ENCODE measurements at regions not wholly inside any gene's neighbourhood (a gene's known extent, or its start where the extent isn't known, plus 50 kb on each side); places are given as distances from the start of the nearest gene placed in this dataset.
"Not testable (repeated sequence)": the region's sequence is repeated elsewhere in the genome, so short reads cannot be mapped to it uniquely, and the experiment has no call there.

DNA sequence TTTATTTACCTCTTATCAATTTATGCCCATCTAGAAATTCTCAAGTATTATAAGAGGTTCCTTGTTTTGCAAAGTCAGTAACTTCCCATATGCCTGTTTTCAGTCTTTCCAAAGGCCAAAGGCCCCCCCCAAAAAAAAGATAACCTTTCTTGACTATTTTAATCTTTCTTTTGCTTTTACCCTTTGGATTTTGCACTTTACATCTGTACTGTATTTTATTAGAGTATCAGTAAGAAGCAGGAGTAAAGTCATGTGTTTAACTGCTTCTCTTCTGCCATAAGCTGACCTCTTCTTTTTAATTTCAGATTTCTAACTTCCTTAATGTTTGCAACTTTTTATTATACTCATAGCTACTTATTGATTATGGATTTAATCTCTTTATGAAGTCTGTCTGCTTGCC lies 716.4 kb upstream of the NOVA1 start:
- TF ChIP-seq, protein P1, sequence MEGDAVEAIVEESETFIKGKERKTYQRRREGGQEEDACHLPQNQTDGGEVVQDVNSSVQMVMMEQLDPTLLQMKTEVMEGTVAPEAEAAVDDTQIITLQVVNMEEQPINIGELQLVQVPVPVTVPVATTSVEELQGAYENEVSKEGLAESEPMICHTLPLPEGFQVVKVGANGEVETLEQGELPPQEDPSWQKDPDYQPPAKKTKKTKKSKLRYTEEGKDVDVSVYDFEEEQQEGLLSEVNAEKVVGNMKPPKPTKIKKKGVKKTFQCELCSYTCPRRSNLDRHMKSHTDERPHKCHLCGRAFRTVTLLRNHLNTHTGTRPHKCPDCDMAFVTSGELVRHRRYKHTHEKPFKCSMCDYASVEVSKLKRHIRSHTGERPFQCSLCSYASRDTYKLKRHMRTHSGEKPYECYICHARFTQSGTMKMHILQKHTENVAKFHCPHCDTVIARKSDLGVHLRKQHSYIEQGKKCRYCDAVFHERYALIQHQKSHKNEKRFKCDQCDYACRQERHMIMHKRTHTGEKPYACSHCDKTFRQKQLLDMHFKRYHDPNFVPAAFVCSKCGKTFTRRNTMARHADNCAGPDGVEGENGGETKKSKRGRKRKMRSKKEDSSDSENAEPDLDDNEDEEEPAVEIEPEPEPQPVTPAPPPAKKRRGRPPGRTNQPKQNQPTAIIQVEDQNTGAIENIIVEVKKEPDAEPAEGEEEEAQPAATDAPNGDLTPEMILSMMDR (conservative IDR thresholded peaks at IDR 0.05; ENCODE audit: low read length), result no peak
- DNase-seq (ENCODE audit: low read depth), result no peak
- no peak overlapping the region for H3K4me3 ChIP-seq (ENCODE audit: low read length)

DNA sequence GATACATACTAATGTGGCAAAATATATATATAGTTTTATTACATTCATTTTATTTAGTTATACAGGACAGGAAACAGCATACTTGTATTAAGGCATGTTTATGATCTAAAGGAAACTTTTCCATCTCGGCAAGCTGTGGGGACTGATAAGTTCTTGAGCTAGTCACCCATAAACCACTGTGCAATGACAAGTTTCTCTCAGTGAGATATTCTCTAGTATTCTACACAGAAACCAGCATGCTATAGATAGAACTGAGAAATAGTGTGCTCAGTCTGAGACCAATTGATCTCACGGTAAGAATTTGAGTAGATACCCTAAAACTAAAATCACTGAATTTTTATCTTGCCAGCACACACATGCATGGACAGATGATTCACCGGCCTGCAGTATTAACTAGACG lies 717.6 kb upstream of the NOVA1 start:
- no peak for DNase-seq (ENCODE audit: low read depth)
- H3K4me3 ChIP-seq (ENCODE audit: low read length), result no peak overlapping the region
- TF ChIP-seq, protein P1 (conservative IDR thresholded peaks at IDR 0.05; ENCODE audit: low read length), result no peak

DNA sequence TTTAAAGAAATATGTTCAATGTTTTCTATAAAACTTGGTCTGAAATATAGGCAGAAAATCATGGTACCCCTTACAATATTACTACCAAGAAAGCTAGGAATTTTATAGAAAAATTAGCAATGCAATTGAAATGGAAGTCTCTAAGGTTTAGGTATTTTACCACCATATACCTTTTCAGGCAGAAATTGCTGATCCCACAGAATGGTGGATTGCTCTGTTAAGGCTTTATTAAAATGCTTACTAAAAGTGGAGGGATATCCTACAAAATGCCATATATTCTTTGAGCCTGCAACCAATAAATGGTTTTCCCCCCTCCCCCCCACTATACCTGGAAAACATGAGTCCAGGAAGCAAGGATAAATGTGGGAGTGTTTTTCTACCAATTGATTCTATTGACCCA lies 718.1 kb upstream of the NOVA1 start:
- no peak overlapping the region for H3K4me3 ChIP-seq (ENCODE audit: low read length)
- TF ChIP-seq, protein P1 (conservative IDR thresholded peaks at IDR 0.05; ENCODE audit: low read length), result no peak
- DNase-seq (ENCODE audit: low read depth), result no peak

DNA sequence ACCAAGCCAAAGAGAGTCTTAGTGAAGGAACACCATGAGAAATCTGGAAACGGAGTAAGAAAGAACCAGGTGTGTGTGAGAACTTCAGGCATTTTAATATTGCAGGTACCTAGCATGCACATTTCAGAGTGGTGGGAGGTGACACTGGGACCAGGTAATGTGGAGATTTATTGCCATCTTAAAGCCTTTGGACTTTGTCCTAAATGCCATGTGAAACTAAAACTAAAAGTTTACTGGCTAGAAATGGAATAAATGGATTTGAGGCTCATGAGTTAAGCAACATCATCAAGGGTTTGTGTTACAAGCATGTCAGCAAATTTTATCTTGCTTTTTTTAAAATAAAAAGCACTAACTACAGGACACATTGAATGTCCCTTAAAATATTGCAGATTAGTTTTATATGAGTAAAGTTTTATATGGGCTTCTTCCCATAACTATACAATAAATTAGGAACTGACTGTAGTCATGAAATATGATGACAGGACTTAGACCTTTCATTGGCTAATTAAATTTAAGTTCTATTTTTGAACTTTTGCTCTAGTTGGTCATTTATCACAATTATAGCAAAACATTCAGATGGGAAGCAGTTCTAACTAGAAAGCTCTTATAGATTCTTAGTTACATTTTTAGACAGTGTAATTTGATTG lies 721.1 kb upstream of the NOVA1 start:
- H3K4me3 ChIP-seq (ENCODE audit: low read length), result no peak overlapping the region
- no peak for DNase-seq (ENCODE audit: low read depth)
- TF ChIP-seq, protein P1 (conservative IDR thresholded peaks at IDR 0.05; ENCODE audit: low read length), result no peak

DNA sequence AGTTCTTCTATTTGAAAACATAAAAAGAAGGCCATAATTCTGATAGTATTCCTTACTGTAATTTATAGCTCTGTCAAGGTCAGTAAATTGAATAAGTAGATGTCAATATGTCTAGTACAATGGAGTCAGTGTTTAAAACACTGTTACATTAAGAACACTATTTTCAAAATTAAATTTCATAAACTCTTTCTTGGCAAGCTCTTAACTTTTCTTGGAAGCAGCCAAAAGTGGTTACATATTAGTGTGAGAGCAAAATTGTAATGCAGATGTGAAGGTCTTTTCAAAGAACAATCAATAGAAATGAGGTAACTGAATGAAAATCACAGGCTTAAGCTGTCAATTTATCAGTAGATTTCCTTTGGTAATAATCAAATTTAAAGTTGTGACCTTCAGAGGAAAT lies 722.4 kb upstream of the NOVA1 start:
- DNase-seq (ENCODE audit: low read depth), result no peak
- no peak overlapping the region for H3K4me3 ChIP-seq (ENCODE audit: low read length)
- TF ChIP-seq, protein P1 (conservative IDR thresholded peaks at IDR 0.05; ENCODE audit: low read length), result no peak

DNA sequence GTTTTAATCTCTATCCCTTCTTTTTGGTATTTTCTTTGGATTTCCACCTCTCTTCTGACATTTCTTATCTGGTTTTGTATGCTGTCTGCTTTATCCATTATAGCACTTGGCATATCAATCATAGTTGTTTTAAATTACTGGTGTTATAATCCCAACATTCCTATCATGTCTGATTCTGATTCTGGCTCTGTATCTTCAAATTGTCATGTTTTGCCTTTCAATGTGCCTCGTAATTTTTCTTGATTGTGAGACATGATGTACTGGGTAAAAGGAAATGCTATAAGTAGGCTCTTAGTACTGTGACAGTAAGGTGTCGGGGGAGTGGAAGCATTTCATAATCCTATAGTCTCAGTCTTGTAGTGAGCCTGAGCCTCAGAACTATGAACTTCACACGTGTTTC lies 729.3 kb upstream of the NOVA1 start:
- TF ChIP-seq, protein P1 (conservative IDR thresholded peaks at IDR 0.05; ENCODE audit: low read length), result no peak

DNA sequence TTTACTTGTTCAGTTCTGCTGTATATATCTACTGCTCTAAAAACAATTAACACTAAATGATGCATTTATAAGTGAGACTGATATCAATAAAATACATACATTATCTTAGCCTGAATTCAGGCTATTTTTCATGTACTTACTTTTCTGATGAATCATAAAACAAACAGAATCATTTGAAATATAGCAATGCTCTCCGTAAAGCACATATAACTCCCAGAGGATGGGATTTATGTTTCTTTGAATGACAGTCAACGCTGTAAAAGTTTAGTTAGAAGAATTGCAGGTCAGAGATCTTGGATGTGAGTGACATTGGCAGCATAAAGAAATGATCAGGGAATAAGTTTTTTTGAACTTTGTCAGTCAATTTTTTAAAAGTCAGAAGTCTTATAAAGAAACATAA lies 740.2 kb upstream of the NOVA1 start:
- DNase-seq (ENCODE audit: low read depth), result no peak
- TF ChIP-seq, protein P1 (conservative IDR thresholded peaks at IDR 0.05; ENCODE audit: low read length), result no peak

More for the DNA sequence above, 729.3 kb upstream of the NOVA1 start:
- DNase-seq (ENCODE audit: low read depth), result no peak
- no peak overlapping the region for H3K4me3 ChIP-seq (ENCODE audit: low read length)

DNA sequence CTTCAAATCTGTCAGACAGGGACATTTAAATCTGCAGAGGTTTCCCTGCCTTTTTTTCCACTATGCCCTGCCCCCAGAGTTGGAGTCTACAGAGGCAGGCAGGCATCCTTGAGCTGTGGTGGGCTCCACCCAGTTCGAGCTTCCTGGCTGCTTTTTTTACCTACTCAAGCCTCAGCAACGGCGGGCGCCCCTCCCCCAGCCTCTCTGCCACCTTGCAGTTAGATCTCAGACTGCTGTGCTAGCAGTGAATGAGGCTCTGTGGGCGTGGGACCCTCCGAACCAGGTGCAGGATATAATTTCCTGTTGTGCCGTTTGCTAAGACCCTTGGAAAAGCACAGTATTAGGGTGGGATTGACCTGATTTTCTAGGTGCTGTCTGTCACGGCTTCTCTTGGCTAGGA lies 765.2 kb upstream of the NOVA1 start:
- not testable (repeated sequence) for DNase-seq (ENCODE audit: low read depth); H3K4me3 ChIP-seq (ENCODE audit: low read length)

More for the DNA sequence above, 740.2 kb upstream of the NOVA1 start:
- no peak overlapping the region for H3K4me3 ChIP-seq (ENCODE audit: low read length)

All from AG10803 (cell line).